ENCODE measurements at regions not wholly inside any gene's neighbourhood (a gene's known extent, or its start where the extent isn't known, plus 50 kb on each side); places are given as distances from the start of the nearest gene placed in this dataset.

DNA sequence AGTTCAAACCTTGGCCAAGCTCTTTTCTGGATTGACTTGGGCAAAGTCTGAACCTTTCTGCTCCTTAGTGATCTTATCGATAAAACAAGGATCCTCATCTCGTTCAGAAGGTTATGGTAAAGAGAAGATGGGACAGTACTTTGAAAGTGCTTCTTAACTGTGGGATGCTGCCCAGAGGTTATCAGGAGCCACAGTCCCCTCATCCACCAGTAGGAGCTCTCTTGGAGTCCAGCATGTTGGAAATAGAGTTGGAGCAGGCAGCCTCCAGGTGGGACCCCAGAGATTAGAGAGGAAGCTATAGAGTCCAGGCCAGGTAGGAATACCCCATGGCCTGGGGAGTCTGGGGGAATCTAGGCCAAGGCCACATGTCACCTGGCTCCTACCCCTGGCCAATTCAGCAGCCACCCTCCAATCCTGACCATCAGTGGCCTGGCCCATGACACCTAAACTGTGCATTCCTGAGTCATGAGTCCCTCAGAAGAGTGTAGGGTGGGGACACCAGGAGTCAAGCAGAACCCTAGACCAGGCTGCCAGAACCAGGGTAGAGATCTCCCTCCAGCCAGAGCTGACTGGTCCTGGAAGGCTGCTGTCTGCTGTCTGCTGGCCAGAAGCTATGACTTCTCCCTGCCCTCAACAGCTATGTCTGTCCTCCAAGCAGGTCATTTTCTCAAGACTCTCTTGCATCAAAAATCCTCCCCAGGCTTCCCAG lies 144.3 kb downstream of the AIPL1 start:
- no peak for TF ChIP-seq POLR2A (IDR thresholded peaks at IDR 0.05)
- TF ChIP-seq, protein P1, sequence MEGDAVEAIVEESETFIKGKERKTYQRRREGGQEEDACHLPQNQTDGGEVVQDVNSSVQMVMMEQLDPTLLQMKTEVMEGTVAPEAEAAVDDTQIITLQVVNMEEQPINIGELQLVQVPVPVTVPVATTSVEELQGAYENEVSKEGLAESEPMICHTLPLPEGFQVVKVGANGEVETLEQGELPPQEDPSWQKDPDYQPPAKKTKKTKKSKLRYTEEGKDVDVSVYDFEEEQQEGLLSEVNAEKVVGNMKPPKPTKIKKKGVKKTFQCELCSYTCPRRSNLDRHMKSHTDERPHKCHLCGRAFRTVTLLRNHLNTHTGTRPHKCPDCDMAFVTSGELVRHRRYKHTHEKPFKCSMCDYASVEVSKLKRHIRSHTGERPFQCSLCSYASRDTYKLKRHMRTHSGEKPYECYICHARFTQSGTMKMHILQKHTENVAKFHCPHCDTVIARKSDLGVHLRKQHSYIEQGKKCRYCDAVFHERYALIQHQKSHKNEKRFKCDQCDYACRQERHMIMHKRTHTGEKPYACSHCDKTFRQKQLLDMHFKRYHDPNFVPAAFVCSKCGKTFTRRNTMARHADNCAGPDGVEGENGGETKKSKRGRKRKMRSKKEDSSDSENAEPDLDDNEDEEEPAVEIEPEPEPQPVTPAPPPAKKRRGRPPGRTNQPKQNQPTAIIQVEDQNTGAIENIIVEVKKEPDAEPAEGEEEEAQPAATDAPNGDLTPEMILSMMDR (IDR thresholded peaks at IDR 0.05) = no peak
- Histone ChIP-seq H3K36me3 (ENCODE audit: low read depth, missing control alignments) (no peaks in the 10 kb centered on the region), H3K27me3 (no peaks in the 10 kb centered on the region), H3K4me1 (no peaks in the 10 kb centered on the region), H3K27ac (no peak overlapping the region), H3K4me3 (no peak overlapping the region), H3K9me3 (no peaks in the 10 kb centered on the region)
- intact Hi-C loops (cut with DNase I; ENCODE audit: low total_unique reads) = no loop called here
- WGBS, 2 donors = 87 to 94% methylated on average over 2 of the region's 2 CpGs
- no peak for DNase-seq

DNA sequence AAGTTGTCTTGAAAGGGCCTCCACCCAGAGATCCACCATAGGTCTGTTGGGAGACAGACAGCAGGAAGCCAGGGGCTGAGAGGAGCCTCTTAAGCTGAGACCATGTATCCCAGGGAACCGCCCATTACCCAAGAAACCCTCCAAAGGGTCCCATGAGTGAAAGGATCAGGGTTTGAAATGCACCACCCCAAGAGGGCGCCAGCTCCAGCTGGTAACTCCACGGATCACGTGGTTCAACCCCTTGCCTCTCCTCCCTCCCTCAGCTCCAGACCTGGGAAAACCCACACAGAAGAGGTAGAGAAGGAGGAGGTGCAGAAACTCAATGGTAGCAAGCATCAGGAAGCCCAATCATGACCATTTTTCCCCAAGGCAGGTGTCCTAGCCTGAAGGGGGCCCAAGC lies 148.7 kb downstream of the AIPL1 start:
- WGBS, 2 donors = 35 to 61% methylated on average over 4 of the region's 4 CpGs
- Histone ChIP-seq H3K4me1 (no peaks in the 10 kb centered on the region), H3K27me3 (no peaks in the 10 kb centered on the region), H3K9me3 (no peaks in the 10 kb centered on the region), H3K27ac (no peak overlapping the region), H3K4me3 (no peak overlapping the region), H3K36me3 (ENCODE audit: low read depth, missing control alignments) (no peaks in the 10 kb centered on the region)
- DNase-seq = no peak
- intact Hi-C loops (cut with DNase I; ENCODE audit: low total_unique reads) = no loop called here
- TF ChIP-seq POLR2A (IDR thresholded peaks at IDR 0.05) = no peak
- TF ChIP-seq, protein P1 (IDR thresholded peaks at IDR 0.05) = no peak

DNA sequence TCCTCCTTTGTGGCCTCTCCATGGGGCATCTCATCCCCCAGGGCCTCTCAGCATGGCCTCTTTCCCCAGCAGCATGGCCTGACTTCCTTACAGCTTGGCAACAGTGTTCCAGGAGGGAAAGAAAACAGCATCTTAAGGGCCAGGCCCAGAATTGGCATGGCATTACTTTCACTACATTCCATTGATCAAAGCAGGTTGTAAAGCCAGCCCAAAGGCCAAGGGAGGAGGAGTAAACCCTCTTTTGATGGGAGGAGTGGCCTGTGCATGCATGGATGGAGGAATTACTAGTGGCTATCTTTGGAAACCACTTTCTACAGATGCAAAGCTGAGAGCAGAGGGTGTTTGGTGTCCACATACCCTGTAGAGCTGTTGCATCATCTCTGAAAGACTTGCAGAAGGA lies 149.4 kb downstream of the AIPL1 start:
- Histone ChIP-seq H3K4me3 (no peak overlapping the region), H3K27me3 (no peaks in the 10 kb centered on the region), H3K27ac (no peak overlapping the region), H3K9me3 (no peaks in the 10 kb centered on the region), H3K36me3 (ENCODE audit: low read depth, missing control alignments) (no peaks in the 10 kb centered on the region), H3K4me1 (no peaks in the 10 kb centered on the region)
- TF ChIP-seq, protein P1 (IDR thresholded peaks at IDR 0.05) = no peak
- no peak for TF ChIP-seq POLR2A (IDR thresholded peaks at IDR 0.05)
- intact Hi-C loops (cut with DNase I; ENCODE audit: low total_unique reads) = no loop called here
- no peak for DNase-seq

DNA sequence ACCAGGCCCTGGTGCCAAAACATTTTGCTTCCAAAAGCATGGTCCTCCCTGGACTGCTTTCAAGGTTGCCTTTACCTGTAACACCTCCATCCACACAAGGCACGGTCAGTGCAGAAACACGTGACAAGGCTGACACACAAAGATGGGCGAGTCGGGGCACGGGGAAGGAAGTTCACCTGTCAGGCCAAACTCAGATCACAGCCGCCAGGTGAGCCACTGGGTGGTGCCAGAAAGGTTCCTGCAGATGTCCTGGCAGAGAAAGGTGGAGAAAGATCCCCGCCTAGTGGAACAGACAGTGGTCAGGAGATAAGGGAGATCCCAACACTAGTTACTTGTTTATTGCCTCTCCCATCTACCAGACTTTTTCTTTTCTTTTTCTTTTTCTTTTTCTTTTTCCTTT lies 155.3 kb downstream of the AIPL1 start:
- Histone ChIP-seq H3K27me3 (no peaks in the 10 kb centered on the region), H3K4me3 (no peak overlapping the region), H3K4me1 (no peaks in the 10 kb centered on the region), H3K36me3 (ENCODE audit: low read depth, missing control alignments) (no peaks in the 10 kb centered on the region), H3K9me3 (no peaks in the 10 kb centered on the region), H3K27ac (no peak overlapping the region)
- DNase-seq = no peak
- WGBS, 2 donors = 41 to 51% methylated on average over 7 of the region's 7 CpGs
- TF ChIP-seq, protein P1 (IDR thresholded peaks at IDR 0.05) = no peak
- no peak for TF ChIP-seq POLR2A (IDR thresholded peaks at IDR 0.05)
- intact Hi-C loops (cut with DNase I; ENCODE audit: low total_unique reads) = no loop called here

DNA sequence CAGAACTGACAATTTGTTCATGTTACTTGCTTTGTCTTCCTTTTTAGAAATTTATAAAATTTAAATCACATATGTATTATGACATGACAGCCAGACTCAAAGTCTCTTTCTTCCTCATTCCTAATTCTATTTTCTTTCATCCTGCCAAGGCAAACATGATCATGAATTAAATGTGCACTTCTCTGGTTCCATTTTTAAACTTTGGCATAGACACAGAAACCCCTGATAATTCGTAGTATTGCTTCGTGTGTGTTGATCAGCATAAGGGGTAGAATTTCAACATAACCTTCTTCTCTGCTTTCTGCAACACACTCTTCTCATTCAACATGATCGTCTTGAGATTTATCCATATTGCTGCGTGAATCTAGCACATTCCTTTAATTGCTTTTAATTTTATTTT lies 156.5 kb downstream of the AIPL1 start:
- no peak for TF ChIP-seq POLR2A (IDR thresholded peaks at IDR 0.05)
- TF ChIP-seq, protein P1 (IDR thresholded peaks at IDR 0.05) = no peak
- intact Hi-C loops (cut with DNase I; ENCODE audit: low total_unique reads) = no loop called here
- Histone ChIP-seq H3K9me3 (no peaks in the 10 kb centered on the region), H3K4me3 (no peak overlapping the region), H3K27me3 (no peaks in the 10 kb centered on the region), H3K36me3 (ENCODE audit: low read depth, missing control alignments) (no peaks in the 10 kb centered on the region), H3K27ac (no peak overlapping the region), H3K4me1 (no peaks in the 10 kb centered on the region)
- DNase-seq = no peak
- 80 to 83% methylated on average over 4 of the region's 4 CpGs for WGBS, 2 donors

Data from testis (tissue), 2 donors.